Ammon's horn (tissue), 1 donor: ENCODE measurements at regions not wholly inside any gene's neighbourhood (a gene's known extent, or its start where the extent isn't known, plus 50 kb on each side); places are given as distances from the start of the nearest gene placed in this dataset.
"Not testable (repeated sequence)": the region's sequence is repeated elsewhere in the genome, so short reads cannot be mapped to it uniquely, and the experiment has no call there.

ENCODE experiments used
- DNase-seq: peaks from one replicate; pipeline ENCODE4 v3.0.0-alpha.2; 2016; ENCODE audit warnings: low spot score

GRCh38 chr2:36163520-36164254 is 191.9 kb upstream of the CRIM1 start:
- no peak for DNase-seq

- DNase-seq, result not testable (repeated sequence)
Observed at GRCh38 chr2:36157093-36157492, 198.5 kb upstream of the CRIM1 start.

GRCh38 chr2:36147670-36148390 is 207.7 kb upstream of the CRIM1 start:
- DNase-seq, result no peak

GRCh38 chr2:36146765-36147164 is 208.8 kb upstream of the CRIM1 start:
- DNase-seq, result no peak

- DNase-seq, result no peak
Observed at GRCh38 chr2:36140391-36140790, 215.2 kb upstream of the CRIM1 start.

GRCh38 chr2:36137612-36138011 is 218.0 kb upstream of the CRIM1 start:
- no peak for DNase-seq

GRCh38 chr2:36134281-36134680 is 221.3 kb upstream of the CRIM1 start:
- DNase-seq, result no peak

GRCh38 chr2:36128359-36128758 is 227.2 kb upstream of the CRIM1 start:
- DNase-seq, result no peak

GRCh38 chr2:36125702-36126101 is 229.9 kb upstream of the CRIM1 start:
- no peak for DNase-seq

GRCh38 chr2:36123995-36124394 is 231.6 kb upstream of the CRIM1 start:
- DNase-seq, result no peak

- DNase-seq, result no peak
Observed at GRCh38 chr2:36097022-36097421, 258.6 kb upstream of the CRIM1 start.

- DNase-seq, result not testable (repeated sequence)
Observed at GRCh38 chr2:36091844-36092741, 263.5 kb upstream of the CRIM1 start.

- DNase-seq, result no peak
Observed at GRCh38 chr2:36088716-36089328, 266.8 kb upstream of the CRIM1 start.

GRCh38 chr2:36087344-36087743 is 268.2 kb upstream of the CRIM1 start:
- no peak for DNase-seq

- no peak for DNase-seq
Observed at GRCh38 chr2:36079793-36080192, 275.8 kb upstream of the CRIM1 start.

GRCh38 chr2:36074008-36074407 is 281.6 kb upstream of the CRIM1 start:
- no peak for DNase-seq

GRCh38 chr2:36071698-36072097 is 283.9 kb upstream of the CRIM1 start:
- no peak for DNase-seq

- DNase-seq, result no peak
Observed at GRCh38 chr2:36069074-36069473, 286.5 kb upstream of the CRIM1 start.

- no peak for DNase-seq
Observed at GRCh38 chr2:36068086-36068485, 287.5 kb upstream of the CRIM1 start.

- no peak for DNase-seq
Observed at GRCh38 chr2:36060133-36060532, 295.4 kb upstream of the CRIM1 start.

- no peak for DNase-seq
Observed at GRCh38 chr2:36059691-36060090, 295.9 kb upstream of the CRIM1 start.

- DNase-seq, result no peak
Observed at GRCh38 chr2:36058953-36059352, 296.6 kb upstream of the CRIM1 start.
